CD14-positive monocyte (primary cell): ENCODE measurements at regions not wholly inside any gene's neighbourhood (a gene's known extent, or its start where the extent isn't known, plus 50 kb on each side); places are given as distances from the start of the nearest gene placed in this dataset.

Experiments used
- DNase-seq, 3 donors: peaks; one replicate each; pipeline ENCODE4 v3.0.0-alpha.2; 2011 to 2022
- H2AFZ ChIP-seq: 2 replicates; pipeline ENCODE4 v1.6.0; 2012; ENCODE audit warnings: mild to moderate bottlenecking, low read depth, low read length, inconsistent platforms; ENCODE audit not compliant: insufficient read depth, poor library complexity, severe bottlenecking
- H3K27ac ChIP-seq, 2 donors: 1 replicate in 1 of 2; 2 replicates in 1 of 2; pipeline ENCODE4 v1.5.1; 2012 to 2013; ENCODE audit warnings: low read length in 2 of 2, control low read depth in 1 of 2, inconsistent platforms in 1 of 2, low read depth in 1 of 2, mild to moderate bottlenecking in 1 of 2
- H3K27me3 ChIP-seq, 2 donors: one replicate each; pipeline versions ENCODE4 v1.6.0 to v1.6.1; 2011 to 2013; ENCODE audit warnings: low read length in 2 of 2; ENCODE audit not compliant: control insufficient read depth in 2 of 2, insufficient read depth in 2 of 2
- H3K36me3 ChIP-seq, 2 donors: replicated peaks in 1 of 2; 1 replicate in 1 of 2; 2 replicates in 1 of 2; pipeline versions ENCODE4 v1.5.1 to v1.6.1; 2012 to 2013; ENCODE audit warnings: low read length in 2 of 2, control low read depth in 1 of 2, inconsistent platforms in 1 of 2, mild to moderate bottlenecking in 1 of 2; ENCODE audit not compliant: insufficient read depth in 2 of 2, control insufficient read depth in 1 of 2
- H3K4me1 ChIP-seq, 2 donors: 1 replicate in 1 of 2; 2 replicates in 1 of 2; pipeline versions ENCODE4 v1.5.1 to v1.6.1; 2012 to 2013; ENCODE audit warnings: low read length in 2 of 2, control low read depth in 1 of 2, inconsistent platforms in 1 of 2, mild to moderate bottlenecking in 1 of 2, moderate library complexity in 1 of 2; ENCODE audit not compliant: insufficient read depth in 2 of 2, control insufficient read depth in 1 of 2
- H3K4me2 ChIP-seq: replicated peaks from 2 replicates; pipeline ENCODE3; 2012; ENCODE audit warnings: low read length, moderate library complexity, mild to moderate bottlenecking; ENCODE audit not compliant: poor library complexity, severe bottlenecking; ENCODE audit errors: extremely low read depth
- H3K4me3 ChIP-seq, 3 experiments: fragments of 200-600 bp in 1 of 3; sonication (generic) in 1 of 3; replicated peaks in 1 of 3; 1 replicate in 2 of 3; 2 replicates in 1 of 3; pipeline ENCODE4 v1.5.1; 2011 to 2013; ENCODE audit warnings: low read length in 3 of 3, mild to moderate bottlenecking in 3 of 3, control low read depth in 2 of 3, low read depth in 2 of 3, inconsistent platforms in 1 of 3, moderate library complexity in 1 of 3
- H3K79me2 ChIP-seq: 2 replicates; pipeline ENCODE4 v1.6.0; 2012; ENCODE audit warnings: mild to moderate bottlenecking, control low read depth, inconsistent platforms, low read length, moderate library complexity; ENCODE audit not compliant: insufficient read depth
- H3K9ac ChIP-seq: 2 replicates; pipeline ENCODE4 v1.6.0; 2017; ENCODE audit warnings: low read length, mild to moderate bottlenecking; ENCODE audit not compliant: insufficient read depth, poor library complexity, severe bottlenecking
- H3K9me3 ChIP-seq, 2 donors: replicated peaks in 1 of 2; 1 replicate in 1 of 2; 2 replicates in 1 of 2; pipeline versions ENCODE4 v1.5.1 to v1.6.1; 2012 to 2013; ENCODE audit warnings: low read length in 2 of 2, control low read depth in 1 of 2; ENCODE audit not compliant: control insufficient read depth in 1 of 2, insufficient read depth in 1 of 2
- H4K20me1 ChIP-seq: 2 replicates; pipeline ENCODE4 v1.6.0; 2012; ENCODE audit warnings: mild to moderate bottlenecking, low read length, control low read depth, moderate library complexity; ENCODE audit not compliant: insufficient read depth
- H3K27ac Mint-ChIP-seq, 7 donors: one replicate each; pipeline ENCODE4 v1.8.0; 2020; ENCODE audit warnings: mild to moderate bottlenecking in 7 of 7, mixed read lengths in 7 of 7, moderate library complexity in 6 of 7, inconsistent platforms in 2 of 7
- H3K27me3 Mint-ChIP-seq, 3 donors: one replicate each; pipeline ENCODE4 v1.8.0; 2021 to 2022; ENCODE audit warnings: low read depth in 3 of 3, mild to moderate bottlenecking in 3 of 3, mixed read lengths in 3 of 3, moderate library complexity in 3 of 3, inconsistent platforms in 1 of 3
- H3K36me3 Mint-ChIP-seq, 2 donors: one replicate each; pipeline ENCODE4 v1.8.0; 2020; ENCODE audit warnings: mixed read lengths in 2 of 2, inconsistent platforms in 1 of 2, mild to moderate bottlenecking in 1 of 2
- H3K4me1 Mint-ChIP-seq: one replicate; pipeline ENCODE4 v1.8.0; 2020; ENCODE audit warnings: mild to moderate bottlenecking, mixed read lengths
- H3K4me3 Mint-ChIP-seq, 2 donors: one replicate each; pipeline ENCODE4 v1.8.0; 2020; ENCODE audit warnings: mild to moderate bottlenecking in 2 of 2, mixed read lengths in 2 of 2, moderate library complexity in 1 of 2
- H3K9me3 Mint-ChIP-seq, 7 donors: one replicate each; pipeline ENCODE4 v1.8.0; 2020 to 2022; ENCODE audit warnings: mixed read lengths in 7 of 7, mild to moderate bottlenecking in 6 of 7, moderate library complexity in 6 of 7, inconsistent platforms in 2 of 7
- WGBS: methylation state at CpG from one replicate; pipeline ENCODE4 v1.1.5; 2013; ENCODE audit warnings: missing lambda C conversion rate; ENCODE audit not compliant: insufficient coverage; 5-methylcytosine and 5-hydroxymethylcytosine counted together
- intact Hi-C, 2 donors: fragments of 100-400 bp; cut with micrococcal nuclease; formaldehyde crosslinking; loops; one replicate each; pipeline versions ENCODE4 v1.15.0 to v1.15.1; 2023
- TF ChIP-seq, protein P1 (sequence below): fragments of 200-600 bp; IDR thresholded peaks from one replicate; pipeline ENCODE4 v1.8.0; 2022; ENCODE audit warnings: antibody characterized with exemption, mild to moderate bottlenecking

DNA sequence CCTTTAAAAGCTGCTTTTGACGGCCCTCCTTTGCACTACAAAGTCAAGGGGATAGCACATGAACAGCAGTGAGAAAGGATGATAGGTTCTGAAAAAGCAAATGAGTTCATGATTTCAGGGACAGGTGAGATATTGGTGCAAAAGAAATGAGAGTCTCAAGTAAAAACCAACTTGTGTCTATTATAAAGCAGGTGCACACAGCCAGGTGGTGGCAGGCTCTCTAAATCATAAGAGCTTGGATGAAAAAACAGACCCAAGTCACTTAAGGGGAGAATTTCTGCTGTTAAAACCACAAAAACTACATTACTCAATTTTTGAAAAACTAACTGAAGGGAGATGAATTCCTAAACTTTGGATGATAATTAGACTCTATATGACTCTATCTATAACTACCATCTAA, 201.5 kb downstream of the SP3 start:
- peaks cover 16 to 55% (median 25%) of the 10 kb centered on the region in 3 donors for H3K27me3 Mint-ChIP-seq

DNA sequence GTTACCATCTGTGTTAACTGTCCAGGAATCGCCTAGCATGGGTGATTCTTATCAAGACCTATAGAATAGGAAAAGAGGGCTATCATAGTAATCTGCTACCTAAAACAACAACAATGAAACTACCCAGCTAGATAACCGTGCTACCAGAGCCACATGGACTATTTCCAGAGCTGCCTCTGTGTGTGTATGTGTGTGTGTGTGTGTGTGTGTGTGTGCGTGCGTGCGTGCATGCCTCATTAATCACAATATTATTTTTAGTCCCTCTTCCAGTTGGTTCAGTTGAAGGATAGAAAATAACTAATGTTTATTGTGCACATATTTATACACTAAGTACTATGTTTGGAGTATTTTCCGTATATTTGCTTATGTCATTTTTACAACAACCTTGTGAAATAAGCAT, 201.1 kb downstream of the SP3 start:
- H3K79me2 ChIP-seq = no peaks in the 10 kb centered on the region
- H3K4me3 Mint-ChIP-seq = no peak overlapping the region
- H3K4me3 ChIP-seq = no peak overlapping the region
- H3K9ac ChIP-seq = no peak overlapping the region
- H3K27me3 Mint-ChIP-seq = peaks cover 16 to 54% (median 21%) of the 10 kb centered on the region in 3 donors
- no peak overlapping the region for H2AFZ ChIP-seq
- no peaks in the 10 kb centered on the region for H4K20me1 ChIP-seq
- no peaks in the 10 kb centered on the region for H3K4me1 Mint-ChIP-seq
- no peak overlapping the region for H3K27ac Mint-ChIP-seq
- no peaks in the 10 kb centered on the region for H3K36me3 Mint-ChIP-seq
- WGBS = no CpG with 5 or more reads among the region's 6 CpGs
- H3K36me3 ChIP-seq = no peaks in the 10 kb centered on the region
- no peaks in the 10 kb centered on the region for H3K9me3 ChIP-seq
- no peak for DNase-seq
- intact Hi-C loops = no loop called here
- H3K4me2 ChIP-seq = no peak overlapping the region
- peaks cover 17 to 49% of the 10 kb centered on the region in 2 donors for H3K27me3 ChIP-seq
- no peaks in the 10 kb centered on the region for H3K4me1 ChIP-seq
- TF ChIP-seq, protein P1, sequence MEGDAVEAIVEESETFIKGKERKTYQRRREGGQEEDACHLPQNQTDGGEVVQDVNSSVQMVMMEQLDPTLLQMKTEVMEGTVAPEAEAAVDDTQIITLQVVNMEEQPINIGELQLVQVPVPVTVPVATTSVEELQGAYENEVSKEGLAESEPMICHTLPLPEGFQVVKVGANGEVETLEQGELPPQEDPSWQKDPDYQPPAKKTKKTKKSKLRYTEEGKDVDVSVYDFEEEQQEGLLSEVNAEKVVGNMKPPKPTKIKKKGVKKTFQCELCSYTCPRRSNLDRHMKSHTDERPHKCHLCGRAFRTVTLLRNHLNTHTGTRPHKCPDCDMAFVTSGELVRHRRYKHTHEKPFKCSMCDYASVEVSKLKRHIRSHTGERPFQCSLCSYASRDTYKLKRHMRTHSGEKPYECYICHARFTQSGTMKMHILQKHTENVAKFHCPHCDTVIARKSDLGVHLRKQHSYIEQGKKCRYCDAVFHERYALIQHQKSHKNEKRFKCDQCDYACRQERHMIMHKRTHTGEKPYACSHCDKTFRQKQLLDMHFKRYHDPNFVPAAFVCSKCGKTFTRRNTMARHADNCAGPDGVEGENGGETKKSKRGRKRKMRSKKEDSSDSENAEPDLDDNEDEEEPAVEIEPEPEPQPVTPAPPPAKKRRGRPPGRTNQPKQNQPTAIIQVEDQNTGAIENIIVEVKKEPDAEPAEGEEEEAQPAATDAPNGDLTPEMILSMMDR = no peak
- H3K9me3 Mint-ChIP-seq = peaks cover 0 to 4% (median 0%) of the 10 kb centered on the region in 7 donors
- no peak overlapping the region for H3K27ac ChIP-seq

More for the DNA sequence above, 201.5 kb downstream of the SP3 start:
- H3K9me3 Mint-ChIP-seq = peaks cover 0 to 4% (median 0%) of the 10 kb centered on the region in 7 donors
- no peaks in the 10 kb centered on the region for H3K9me3 ChIP-seq
- H3K36me3 Mint-ChIP-seq = no peaks in the 10 kb centered on the region
- no peaks in the 10 kb centered on the region for H4K20me1 ChIP-seq
- no peak overlapping the region for H3K4me2 ChIP-seq
- no peaks in the 10 kb centered on the region for H3K4me1 ChIP-seq
- H3K27me3 ChIP-seq = peaks cover 17 to 49% of the 10 kb centered on the region in 2 donors
- H2AFZ ChIP-seq = no peak overlapping the region
- H3K27ac ChIP-seq = no peak overlapping the region
- no peak overlapping the region for H3K4me3 ChIP-seq
- no peaks in the 10 kb centered on the region for H3K36me3 ChIP-seq
- H3K27ac Mint-ChIP-seq = no peak overlapping the region
- no peak overlapping the region for H3K4me3 Mint-ChIP-seq
- TF ChIP-seq, protein P1 = no peak
- no peak for DNase-seq
- no peaks in the 10 kb centered on the region for H3K4me1 Mint-ChIP-seq
- no peak overlapping the region for H3K9ac ChIP-seq
- no peaks in the 10 kb centered on the region for H3K79me2 ChIP-seq
- no CpG with 5 or more reads among the region's 1 CpG for WGBS
- intact Hi-C loops = no loop called here
